HG03025 (cell line): ENCODE measurements at regions not wholly inside any gene's neighbourhood (a gene's known extent, or its start where the extent isn't known, plus 50 kb on each side); places are given as distances from the start of the nearest gene placed in this dataset.
"Not testable (repeated sequence)": the region's sequence is repeated elsewhere in the genome, so short reads cannot be mapped to it uniquely, and the experiment has no call there.

Experiments used
- ATAC-seq: cut with Tn5 transposase; IDR thresholded peaks from one replicate; pipeline ENCODE4 v1.9.1; 2021; ENCODE audit warnings: mild to moderate bottlenecking, moderate library complexity; ENCODE audit not compliant: unreplicated experiment, low FRiP score

- no peak for ATAC-seq
Measured at GRCh38 chr10:108639010-108639409, 1284.3 kb downstream of the XPNPEP1 start.

- ATAC-seq: no peak
Measured at GRCh38 chr10:108638225-108638624, 1285.1 kb downstream of the XPNPEP1 start.

- no peak for ATAC-seq
Measured at GRCh38 chr10:108633046-108633445, 1290.3 kb downstream of the XPNPEP1 start.

GRCh38 chr10:108632144-108632543 lies 1291.2 kb downstream of the XPNPEP1 start:
- ATAC-seq: no peak

- ATAC-seq: peak; percentile 83
Measured at GRCh38 chr10:108631332-108631731, 1292.0 kb downstream of the XPNPEP1 start.

DNA sequence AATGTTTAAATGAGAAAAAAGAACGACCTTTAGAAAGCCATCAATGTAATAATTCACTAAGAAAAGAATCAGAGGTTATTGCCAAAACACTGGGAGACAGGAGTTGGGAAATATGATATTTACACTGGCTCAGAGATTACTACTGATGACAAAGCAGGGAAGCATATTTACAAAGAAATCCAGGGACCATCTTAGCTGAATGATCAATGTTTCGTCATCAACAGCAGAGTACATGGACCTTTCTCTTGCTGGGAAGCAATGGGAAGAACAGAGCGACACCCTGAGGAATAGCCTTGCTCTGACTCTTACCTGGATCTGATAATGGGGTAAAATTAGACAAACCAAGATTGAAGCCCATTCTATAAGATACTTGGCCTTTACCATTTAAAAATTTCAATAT lies 1293.5 kb downstream of the XPNPEP1 start:
- ATAC-seq: no peak

- no peak for ATAC-seq
Measured at GRCh38 chr10:108624052-108624451, 1299.3 kb downstream of the XPNPEP1 start.

GRCh38 chr10:108620821-108621534 lies 1302.3 kb downstream of the XPNPEP1 start:
- ATAC-seq: no peak

DNA sequence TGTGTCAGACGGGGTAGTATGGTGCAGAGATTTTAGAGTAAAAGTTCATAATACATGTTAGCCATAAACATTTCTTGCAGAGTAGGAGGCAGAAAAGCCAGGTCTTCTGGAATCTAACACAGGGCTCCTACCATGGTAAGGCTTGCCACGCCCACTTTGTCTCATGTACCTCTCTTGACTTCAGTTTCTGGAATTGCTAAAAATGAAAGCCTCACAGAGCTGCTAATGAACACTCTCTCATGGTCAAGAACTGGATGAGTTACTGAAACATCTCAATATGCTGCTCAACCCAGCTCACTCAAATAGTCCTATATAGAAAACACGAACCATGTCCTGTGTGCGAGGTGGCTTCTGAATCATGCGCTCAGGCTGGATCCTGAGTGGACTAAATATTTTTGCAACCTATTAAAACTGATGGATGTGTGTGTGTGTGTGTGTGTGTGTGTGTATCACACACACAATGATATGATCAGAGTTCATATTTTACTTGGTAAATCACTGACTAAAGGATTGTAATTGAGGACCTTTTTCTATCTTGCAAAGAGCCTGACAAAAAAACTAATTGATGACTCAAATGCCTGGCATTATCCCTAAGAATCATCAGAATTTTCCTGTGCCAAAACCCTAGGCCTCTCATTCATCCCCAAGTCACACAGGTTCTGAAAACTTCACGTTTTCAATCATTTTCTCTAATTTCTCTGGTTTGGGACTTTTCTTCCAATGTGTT lies 1306.6 kb downstream of the XPNPEP1 start:
- no peak for ATAC-seq

DNA sequence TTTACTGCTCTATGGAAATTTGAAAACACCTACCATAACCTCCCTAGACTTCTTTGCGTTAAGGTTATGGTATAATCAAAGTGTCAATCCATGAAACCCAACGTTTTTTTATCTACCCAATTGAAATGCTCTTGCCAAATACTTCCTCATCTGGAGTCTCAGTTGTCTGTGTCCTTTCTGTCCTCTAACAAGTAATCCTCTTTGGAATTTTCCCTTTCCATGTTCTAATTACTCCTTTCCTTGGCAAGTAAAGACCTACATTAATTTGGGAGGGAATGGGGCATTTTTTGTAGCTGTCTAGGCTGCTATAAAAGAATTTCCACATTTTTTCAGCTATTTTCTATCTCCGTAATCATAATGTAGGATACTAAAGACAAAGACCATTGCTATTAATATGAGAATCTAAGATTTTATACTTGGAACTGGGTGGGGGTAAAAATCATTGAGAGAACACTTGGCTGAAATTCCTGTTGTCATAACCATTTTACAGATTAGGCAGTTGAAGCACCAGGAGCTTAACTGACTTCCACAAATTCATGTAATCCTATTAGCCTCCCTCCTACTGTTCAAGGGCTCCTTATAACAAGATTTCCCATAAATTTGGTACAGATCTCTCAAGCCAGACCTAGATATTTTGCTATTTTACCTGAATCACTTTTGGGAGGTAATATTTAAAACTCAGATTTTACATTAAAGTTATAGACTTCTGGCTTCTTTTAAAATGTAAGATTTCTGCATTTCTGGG lies 1307.6 kb downstream of the XPNPEP1 start:
- ATAC-seq: no peak

GRCh38 chr10:108612485-108612884 lies 1310.8 kb downstream of the XPNPEP1 start:
- ATAC-seq: no peak

GRCh38 chr10:108608860-108609259 lies 1314.5 kb downstream of the XPNPEP1 start:
- ATAC-seq: no peak

- ATAC-seq: no peak
Measured at GRCh38 chr10:108601851-108602250, 1321.5 kb downstream of the XPNPEP1 start.

- not testable (repeated sequence) for ATAC-seq
Measured at GRCh38 chr10:108600511-108600910, 1322.8 kb downstream of the XPNPEP1 start.

DNA sequence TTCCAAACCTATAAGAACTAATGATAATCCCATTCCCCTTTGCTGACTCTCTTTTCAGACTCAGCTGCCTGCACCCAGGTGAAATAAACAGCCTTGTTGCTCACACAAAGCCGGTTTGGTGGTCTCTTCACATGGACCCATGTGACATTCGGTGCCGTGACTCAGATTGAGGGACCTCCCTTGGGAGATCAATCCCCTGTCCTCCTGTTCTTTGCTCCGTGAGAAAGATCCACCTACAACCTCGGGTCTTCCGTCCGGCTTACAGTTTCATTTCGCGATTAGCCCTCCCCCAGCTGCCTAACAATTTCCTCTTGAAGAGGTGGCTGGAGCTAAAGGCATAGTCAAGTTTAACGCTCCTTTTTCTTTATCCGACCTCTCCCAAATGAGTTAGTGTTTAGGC lies 1324.0 kb downstream of the XPNPEP1 start:
- ATAC-seq: not testable (repeated sequence)

GRCh38 chr10:108598831-108599230 lies 1324.5 kb downstream of the XPNPEP1 start:
- no peak for ATAC-seq

DNA sequence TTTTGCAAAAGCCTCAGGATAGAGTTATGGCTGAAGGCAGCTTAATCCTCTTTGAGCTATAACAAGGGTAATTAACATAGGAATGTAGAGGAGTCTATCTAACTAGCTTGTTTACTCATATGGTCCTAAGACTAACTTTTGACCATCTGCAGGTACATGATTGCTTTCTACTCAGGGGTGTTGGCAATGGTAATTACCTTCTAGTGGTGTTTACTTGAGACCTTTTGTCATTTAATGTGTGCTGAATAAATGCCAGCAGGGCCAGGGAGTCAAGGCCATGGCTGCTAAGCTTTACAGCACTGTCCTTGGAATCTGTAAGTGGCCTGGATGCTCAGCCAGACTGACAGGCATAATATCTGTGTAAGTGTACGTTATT lies 1325.0 kb downstream of the XPNPEP1 start:
- no peak for ATAC-seq

- no peak for ATAC-seq
Measured at GRCh38 chr10:108597657-108598319, 1325.5 kb downstream of the XPNPEP1 start.

GRCh38 chr10:108597031-108597430 lies 1326.3 kb downstream of the XPNPEP1 start:
- no peak for ATAC-seq

DNA sequence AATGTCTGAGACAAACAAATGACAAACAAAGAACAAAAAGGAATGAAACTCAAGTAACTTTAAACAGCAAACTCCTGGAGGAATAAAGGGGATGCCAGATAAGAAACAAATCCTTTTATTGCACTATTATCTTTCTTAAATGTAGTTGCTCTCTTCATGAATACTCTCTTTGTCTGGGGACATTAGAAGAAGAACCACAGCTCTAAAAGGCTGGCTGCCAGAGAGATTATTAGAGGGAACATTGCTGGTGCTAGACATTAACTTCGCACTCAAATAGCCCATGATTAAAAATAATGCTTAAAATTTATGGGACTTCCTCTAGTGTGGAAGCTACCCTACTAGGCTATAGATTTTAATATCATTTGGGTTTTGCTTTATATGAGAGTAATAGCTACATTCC lies 1330.4 kb downstream of the XPNPEP1 start:
- no peak for ATAC-seq

GRCh38 chr10:108591417-108591816 lies 1331.9 kb downstream of the XPNPEP1 start:
- no peak for ATAC-seq
